ENCODE measurements at regions not wholly inside any gene's neighbourhood (a gene's known extent, or its start where the extent isn't known, plus 50 kb on each side); places are given as distances from the start of the nearest gene placed in this dataset.

GRCh38 chr12:30144777-30145683 lies 361.3 kb upstream of the TMTC1 start:
- DNase-seq = no peak

DNA sequence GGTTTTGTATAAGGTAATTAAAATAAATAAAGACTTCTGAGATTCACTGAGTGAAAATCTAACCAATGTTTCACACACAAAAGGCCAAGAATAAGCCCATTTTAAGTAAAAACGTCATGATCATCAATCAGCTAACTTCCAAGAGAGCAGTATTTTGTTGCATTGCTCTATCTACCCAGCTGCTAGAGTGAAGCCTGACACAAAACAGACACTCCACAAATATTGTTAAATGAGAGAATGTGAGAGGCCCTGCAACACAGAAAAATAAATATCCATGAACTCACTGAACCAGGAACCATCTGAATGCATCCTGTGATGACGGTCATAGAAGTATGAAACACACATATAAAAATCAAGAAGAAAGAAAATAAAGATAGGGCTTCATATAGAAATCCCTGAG lies 358.6 kb upstream of the TMTC1 start:
- no peak for DNase-seq

GRCh38 chr12:30138483-30138882 lies 354.7 kb upstream of the TMTC1 start:
- DNase-seq = no peak

DNA sequence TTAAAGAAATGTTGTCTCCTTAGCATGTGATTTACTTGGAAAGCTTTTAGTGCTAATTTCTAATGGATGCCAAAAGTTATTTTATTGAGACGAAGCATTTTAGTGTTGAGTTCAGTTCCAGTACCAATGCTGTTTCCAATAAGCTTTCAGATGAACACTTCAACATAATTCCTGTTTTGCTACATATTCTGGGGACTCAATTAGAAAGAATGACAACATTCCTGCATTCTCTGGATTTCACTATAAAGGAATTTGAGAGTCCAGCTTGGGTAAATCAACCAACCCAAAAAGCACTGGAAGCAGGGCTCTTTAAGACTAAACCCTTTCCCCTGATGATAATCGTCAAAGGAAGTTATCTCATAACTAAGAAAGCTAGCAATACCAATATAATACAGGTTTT lies 353.0 kb upstream of the TMTC1 start:
- no peak for DNase-seq

DNA sequence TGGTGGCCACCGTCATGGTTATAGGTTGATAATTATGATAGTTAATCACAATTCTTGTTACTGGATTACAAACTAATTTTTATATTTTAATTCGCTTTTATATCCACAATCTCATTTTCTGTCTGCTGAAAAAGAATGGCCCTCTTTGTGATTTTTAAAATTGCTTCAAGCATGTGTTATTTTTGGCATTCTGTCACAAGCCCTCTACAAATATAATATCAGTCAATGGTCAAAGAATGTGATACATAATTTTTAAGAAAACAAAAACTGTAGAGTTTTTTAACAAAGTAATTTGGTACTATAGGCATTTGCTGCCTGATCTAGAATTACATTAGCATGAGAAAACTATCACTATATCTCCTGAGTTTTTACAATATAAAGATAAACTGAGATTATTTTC lies 352.0 kb upstream of the TMTC1 start:
- no peak for DNase-seq

GRCh38 chr12:30134229-30134628 lies 350.5 kb upstream of the TMTC1 start:
- no peak for DNase-seq

- DNase-seq = no peak
These were observed 343.2 kb upstream of the TMTC1 start for GRCh38 chr12:30126944-30127343.

GRCh38 chr12:30120522-30120921 lies 336.8 kb upstream of the TMTC1 start:
- no peak for DNase-seq

- DNase-seq = no peak
These were observed 333.7 kb upstream of the TMTC1 start for GRCh38 chr12:30117483-30117882.

- DNase-seq = no peak
These were observed 328.0 kb upstream of the TMTC1 start for GRCh38 chr12:30111719-30112118.

DNA sequence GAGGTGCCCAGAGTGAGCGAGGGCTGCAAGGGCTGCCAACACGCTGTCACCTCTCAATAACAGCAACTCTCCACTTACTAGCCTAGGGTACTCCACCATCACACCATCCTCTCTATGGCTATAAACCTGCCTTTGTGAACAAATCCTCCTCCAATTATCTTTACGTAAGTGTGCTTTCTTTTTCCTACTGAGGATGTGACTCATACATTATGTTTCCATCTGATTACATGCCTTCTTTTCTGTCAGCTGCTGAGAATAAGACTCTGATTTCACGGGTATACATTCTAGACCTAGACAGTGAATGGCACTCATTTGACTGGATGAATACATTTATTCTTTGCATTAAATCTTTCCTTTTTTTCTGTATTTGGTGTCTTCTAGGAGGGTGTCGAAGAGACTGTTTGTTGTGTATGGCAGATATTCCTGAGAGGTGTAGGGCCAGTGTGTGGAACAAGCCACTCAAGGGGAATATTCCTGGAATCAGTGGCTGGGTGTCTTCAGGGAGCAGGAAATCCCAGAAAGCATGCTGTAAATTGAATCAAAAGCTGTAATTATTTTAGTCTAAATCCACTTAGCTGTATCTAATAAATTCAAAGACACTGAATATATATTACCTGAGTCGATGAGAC lies 327.3 kb upstream of the TMTC1 start:
- DNase-seq = no peak

GRCh38 chr12:30110498-30110897 lies 326.8 kb upstream of the TMTC1 start:
- no peak for DNase-seq

GRCh38 chr12:30108666-30109065 lies 324.9 kb upstream of the TMTC1 start:
- DNase-seq = no peak

DNA sequence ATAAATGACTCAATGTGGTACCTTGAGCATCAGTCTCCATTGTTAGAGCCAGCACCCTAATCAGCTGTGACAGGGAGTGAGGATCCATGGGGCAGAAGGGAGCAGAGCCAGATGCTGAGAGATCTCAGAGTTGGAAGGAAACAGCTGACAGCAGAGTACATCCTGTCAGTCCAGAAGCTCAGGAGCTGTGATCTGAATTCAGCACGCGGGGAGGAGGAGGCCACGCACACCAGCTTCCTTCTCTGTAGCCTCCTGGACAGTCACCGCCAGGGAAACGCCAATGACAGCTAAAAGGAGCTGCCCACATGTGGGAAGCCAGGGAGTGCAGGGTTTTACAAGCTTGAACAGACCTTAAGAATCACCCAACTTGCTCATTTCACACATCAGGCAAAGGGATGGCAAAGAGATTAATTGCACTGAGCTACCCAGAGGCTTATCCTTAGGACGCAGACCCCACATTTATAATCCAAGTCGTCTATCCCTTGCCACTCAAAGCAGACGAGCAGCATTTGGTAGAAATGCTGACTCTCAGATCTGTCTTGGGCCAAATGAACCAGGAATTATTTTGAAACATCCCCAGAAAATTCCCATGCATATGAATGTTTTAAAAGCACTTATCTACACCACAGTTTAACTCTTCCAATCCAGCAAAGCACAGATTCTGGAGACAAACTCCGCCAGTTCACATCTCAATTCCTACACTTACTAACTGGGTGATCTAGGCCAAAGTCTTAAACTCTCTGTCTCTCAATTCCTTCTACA lies 322.6 kb upstream of the TMTC1 start:
- DNase-seq = no peak

DNA sequence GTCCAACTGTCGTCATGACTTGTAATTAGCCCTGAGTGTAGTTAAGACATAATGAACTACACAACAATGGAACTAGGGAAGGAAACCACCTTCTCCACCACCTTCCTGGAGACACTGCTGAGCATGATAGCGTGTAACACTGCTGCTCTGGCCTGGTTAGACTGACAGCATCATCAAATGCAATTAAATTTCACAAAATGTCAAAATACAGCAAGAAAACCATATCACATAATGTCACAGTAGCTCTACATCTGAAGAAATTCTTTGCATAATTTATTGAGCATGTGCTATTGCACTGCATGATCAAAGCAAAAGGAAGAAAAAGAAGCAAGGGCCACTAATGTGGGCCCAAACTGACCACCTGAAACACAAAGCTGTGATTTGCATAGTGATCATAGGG lies 321.8 kb upstream of the TMTC1 start:
- DNase-seq = no peak

DNA sequence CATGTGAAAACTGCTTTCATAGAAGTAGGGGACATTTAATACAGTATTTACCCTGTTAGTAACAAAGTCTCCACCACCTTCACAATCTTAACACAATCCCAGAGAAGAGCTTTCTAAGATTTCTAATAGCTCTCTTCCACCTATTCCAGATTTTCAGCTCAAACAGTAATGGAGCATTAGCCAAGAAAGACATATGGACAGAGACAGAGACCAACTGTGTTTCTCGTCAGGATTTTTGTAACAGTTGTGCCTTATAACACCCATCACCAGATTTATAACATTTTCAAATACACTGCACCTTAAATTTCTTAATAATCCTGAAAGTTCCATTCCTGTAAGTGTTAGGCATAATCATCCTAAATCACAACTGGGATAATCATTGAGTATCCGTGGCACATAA lies 321.2 kb upstream of the TMTC1 start:
- DNase-seq = no peak

DNA sequence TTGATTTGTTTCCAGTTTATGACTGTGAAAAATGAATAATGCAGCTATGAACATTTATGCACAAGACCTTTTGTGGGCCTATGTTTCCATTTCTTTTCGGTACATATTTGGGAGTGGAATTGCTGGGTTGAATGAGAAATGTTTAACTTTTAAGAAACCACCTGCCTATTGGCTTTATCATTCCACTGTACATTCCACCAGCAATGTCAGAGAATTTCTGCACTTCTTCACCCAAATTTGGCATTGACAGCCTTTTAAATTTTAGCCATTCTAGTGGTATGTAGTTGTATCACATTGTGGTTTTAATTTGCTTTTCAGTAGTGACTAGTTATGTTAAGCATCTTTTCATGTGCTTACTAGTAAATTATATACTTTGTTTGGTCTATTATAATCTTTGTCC lies 317.0 kb upstream of the TMTC1 start:
- DNase-seq = no peak

GRCh38 chr12:30098677-30099076 lies 314.9 kb upstream of the TMTC1 start:
- no peak for DNase-seq

DNA sequence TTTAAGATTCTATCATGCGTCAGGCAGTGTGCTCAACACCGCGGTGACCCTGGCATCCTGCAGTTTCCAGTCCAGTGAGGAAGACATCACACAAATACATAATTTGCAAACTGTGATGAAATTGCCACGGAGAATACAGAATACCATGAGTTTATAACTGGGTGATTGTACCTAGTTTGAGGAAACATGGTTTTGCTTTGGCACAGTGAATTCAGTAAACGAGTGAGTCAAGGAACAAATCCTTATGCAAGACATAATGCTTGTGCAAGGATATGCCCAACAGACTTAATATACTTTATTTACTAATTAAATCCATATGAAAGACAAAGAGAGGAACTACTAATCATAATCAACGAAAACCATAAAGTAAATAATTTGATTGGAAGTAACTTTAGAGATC lies 311.8 kb upstream of the TMTC1 start:
- DNase-seq = no peak

DNA sequence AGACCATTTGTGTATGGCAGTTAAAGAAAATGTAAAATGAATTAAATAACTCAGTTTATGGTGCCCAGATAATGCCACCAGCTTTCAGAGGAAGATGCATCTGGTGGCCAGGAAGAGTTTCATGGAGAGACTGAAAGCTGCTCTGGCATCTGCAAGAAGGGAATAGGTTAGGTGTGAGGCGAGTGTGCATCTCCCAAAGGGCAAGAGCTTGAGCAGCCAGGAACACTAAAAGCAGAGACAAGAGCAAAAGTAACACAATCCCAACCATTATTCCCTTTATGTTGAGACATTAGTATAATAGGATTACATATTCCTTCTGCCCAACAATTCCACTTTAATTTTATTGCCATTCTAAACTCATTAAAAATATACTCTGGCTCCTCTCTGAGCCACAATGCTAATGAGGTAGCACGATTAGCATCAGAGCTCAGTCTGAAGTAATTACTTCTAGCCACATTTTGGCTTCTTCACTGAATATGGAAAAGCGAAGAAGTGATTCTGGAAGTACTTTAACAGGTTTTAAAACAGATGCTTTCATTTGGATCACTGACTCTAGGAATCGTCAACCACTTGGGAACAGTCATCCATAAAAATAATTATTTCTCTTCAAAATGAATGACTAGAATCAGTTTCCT lies 309.4 kb upstream of the TMTC1 start:
- no peak for DNase-seq

GRCh38 chr12:30090258-30090657 lies 306.5 kb upstream of the TMTC1 start:
- DNase-seq = no peak

DNA sequence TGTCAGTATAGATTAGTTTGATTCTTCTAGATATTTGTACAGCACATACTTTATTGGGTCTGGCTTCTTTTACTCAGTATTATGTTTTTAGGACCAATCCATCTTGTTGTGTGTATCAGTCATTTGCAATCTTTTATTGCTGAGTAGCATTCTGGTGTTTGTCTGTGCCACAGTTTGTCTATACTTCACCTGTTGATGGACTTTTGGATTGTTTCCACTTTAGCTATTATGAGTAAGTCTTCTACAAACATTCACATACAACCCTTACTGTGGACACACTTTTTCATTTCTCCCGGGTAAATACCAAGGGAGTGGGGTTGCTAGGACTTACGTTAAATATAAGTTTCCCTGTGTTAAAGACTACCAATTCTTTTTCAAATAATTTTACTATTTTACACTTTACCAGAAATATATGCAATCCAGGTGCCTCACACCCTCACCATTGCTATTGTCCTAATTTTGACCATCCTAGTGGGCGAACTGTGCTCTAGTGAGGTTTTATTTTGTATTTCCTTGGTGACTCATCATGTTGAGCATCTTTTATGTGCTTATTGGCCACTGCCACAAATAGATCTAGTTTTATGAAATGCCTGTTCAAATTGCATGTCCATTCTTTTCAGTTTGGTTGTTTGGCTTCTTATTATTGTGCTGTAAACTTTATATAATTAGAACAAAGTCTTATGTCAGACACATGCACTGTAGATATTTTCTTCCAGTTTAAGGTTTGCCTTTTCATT lies 304.7 kb upstream of the TMTC1 start:
- DNase-seq = no peak

DNA sequence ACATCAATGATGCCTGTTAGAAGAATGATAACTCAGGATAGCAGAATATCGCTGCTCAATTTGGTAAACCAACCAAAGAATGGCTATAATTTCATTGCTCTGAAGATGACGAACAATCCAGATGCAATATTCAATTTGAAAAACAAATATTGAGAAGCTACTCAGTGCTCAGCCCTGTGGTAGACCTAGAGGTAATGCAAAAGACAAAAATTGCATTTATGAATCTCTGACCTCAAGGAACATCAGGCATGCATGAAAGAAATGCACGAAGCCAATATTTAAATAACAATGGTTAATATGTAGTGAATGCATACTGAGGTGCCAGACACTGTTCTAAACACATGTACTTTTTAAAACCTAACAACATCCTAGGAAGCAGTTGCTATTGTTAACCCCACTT lies 298.6 kb upstream of the TMTC1 start:
- DNase-seq = no peak

Data from NCI-H1694 (cell line).